H9 (cell line): ENCODE measurements at regions not wholly inside any gene's neighbourhood (a gene's known extent, or its start where the extent isn't known, plus 50 kb on each side); places are given as distances from the start of the nearest gene placed in this dataset.
A peak's percentile ranks its signal among the peaks of the same experiment; 100 is the strongest.

Experiments
- DNase-seq: peaks from one replicate; pipeline ENCODE4 v3.0.0-alpha.2; 2017
- H2AFZ ChIP-seq: one replicate; pipeline ENCODE4 v1.6.1; 2013; ENCODE audit warnings: mild to moderate bottlenecking, low read length, control low read depth, moderate library complexity
- H2AK5ac ChIP-seq: 2 replicates; pipeline ENCODE4 v1.6.1; 2013; ENCODE audit warnings: low read length, control low read depth, mixed read lengths; ENCODE audit not compliant: insufficient read length
- H2BK120ac ChIP-seq: one replicate; pipeline ENCODE4 v1.6.1; 2013; ENCODE audit warnings: low read depth, mild to moderate bottlenecking, low read length, control low read depth, inconsistent platforms; ENCODE audit not compliant: poor library complexity, severe bottlenecking
- H2BK12ac ChIP-seq: 2 replicates; pipeline ENCODE4 v1.6.1; 2013; ENCODE audit warnings: low read length, control low read depth, mixed read lengths, low read depth; ENCODE audit not compliant: insufficient read length
- H2BK15ac ChIP-seq: 2 replicates; pipeline ENCODE4 v1.6.1; 2013; ENCODE audit warnings: low read depth, low read length, control low read depth
- H2BK20ac ChIP-seq: one replicate; pipeline ENCODE4 v1.6.1; 2013; ENCODE audit warnings: low read depth, mild to moderate bottlenecking, low read length, control low read depth, inconsistent platforms; ENCODE audit not compliant: poor library complexity, severe bottlenecking
- H2BK5ac ChIP-seq: 2 replicates; pipeline ENCODE4 v1.6.1; 2013; ENCODE audit warnings: low read length, control low read depth, mixed read lengths; ENCODE audit not compliant: insufficient read length
- H3K14ac ChIP-seq: 2 replicates; pipeline ENCODE4 v1.6.1; 2013; ENCODE audit warnings: low read length, control low read depth; ENCODE audit not compliant: insufficient read depth
- H3K18ac ChIP-seq: 2 replicates; pipeline ENCODE4 v1.6.1; 2013; ENCODE audit warnings: low read depth, mild to moderate bottlenecking, mixed read lengths, low read length, control low read depth; ENCODE audit not compliant: insufficient read length
- H3K23ac ChIP-seq: 2 replicates; pipeline ENCODE4 v1.6.1; 2013; ENCODE audit warnings: low read length, control low read depth, mixed read lengths, low read depth; ENCODE audit not compliant: insufficient read length
- H3K23me2 ChIP-seq: 2 replicates; pipeline ENCODE4 v1.6.1; 2013; ENCODE audit warnings: low read depth, mild to moderate bottlenecking, mixed read lengths, low read length, control low read depth; ENCODE audit not compliant: insufficient read length, poor library complexity, severe bottlenecking
- H3K27ac ChIP-seq: 2 replicates; pipeline ENCODE4 v1.5.1; 2013; ENCODE audit warnings: low read length, control low read depth, mixed read lengths, low read depth; ENCODE audit not compliant: insufficient read length
- H3K27me3 ChIP-seq: 2 replicates; pipeline ENCODE4 v1.6.1; 2013; ENCODE audit warnings: low read length, control low read depth, inconsistent platforms; ENCODE audit not compliant: insufficient read depth
- H3K4ac ChIP-seq: 2 replicates; pipeline ENCODE4 v1.6.1; 2013; ENCODE audit warnings: low read depth, mild to moderate bottlenecking, control low read depth, inconsistent platforms, low read length, moderate library complexity
- H3K4me1 ChIP-seq: 2 replicates; pipeline ENCODE4 v1.6.1; 2013; ENCODE audit warnings: low read length, control low read depth, inconsistent platforms; ENCODE audit not compliant: insufficient read depth
- H3K4me2 ChIP-seq: 2 replicates; pipeline ENCODE4 v1.6.1; 2013; ENCODE audit warnings: low read length, control low read depth, mixed read lengths; ENCODE audit not compliant: insufficient read length, insufficient read depth
- H3K56ac ChIP-seq: 2 replicates; pipeline ENCODE4 v1.6.1; 2013; ENCODE audit warnings: low read depth, mild to moderate bottlenecking, mixed read lengths, low read length, control low read depth; ENCODE audit not compliant: insufficient read length
- H3K79me1 ChIP-seq: 2 replicates; pipeline ENCODE4 v1.6.1; 2013; ENCODE audit warnings: low read depth, mild to moderate bottlenecking, moderate library complexity, low read length, control low read depth, inconsistent platforms; ENCODE audit not compliant: insufficient read depth, poor library complexity, severe bottlenecking
- H3K79me2 ChIP-seq: 2 replicates; pipeline ENCODE4 v1.6.1; 2013; ENCODE audit warnings: low read length, control low read depth, inconsistent platforms; ENCODE audit not compliant: insufficient read depth
- H3K9ac ChIP-seq: 2 replicates; pipeline ENCODE4 v1.6.1; 2013; ENCODE audit warnings: low read length, control low read depth, mixed read lengths; ENCODE audit not compliant: insufficient read length; ENCODE audit errors: extremely low read depth
- H3K9me3 ChIP-seq: one replicate; pipeline ENCODE4 v1.6.1; 2013; ENCODE audit warnings: low read depth, low read length, inconsistent platforms; ENCODE audit not compliant: control insufficient read depth
- H3T11ph ChIP-seq: one replicate; pipeline ENCODE4 v1.6.1; 2013; ENCODE audit warnings: mild to moderate bottlenecking, low read length, control low read depth, inconsistent platforms
- H4K20me1 ChIP-seq: one replicate; pipeline ENCODE4 v1.6.1; 2013; ENCODE audit not compliant: control insufficient read depth, insufficient read length, insufficient read depth
- H4K5ac ChIP-seq: 2 replicates; pipeline ENCODE4 v1.6.1; 2013; ENCODE audit warnings: low read depth, mild to moderate bottlenecking, mixed read lengths, low read length, control low read depth; ENCODE audit not compliant: insufficient read length
- H4K8ac ChIP-seq: replicated peaks from 2 replicates; pipeline ENCODE4 v1.6.1; 2013; ENCODE audit warnings: low read length, control low read depth, mixed read lengths, low read depth; ENCODE audit not compliant: insufficient read length
- H4K91ac ChIP-seq: 2 replicates; pipeline ENCODE4 v1.6.1; 2013; ENCODE audit warnings: low read depth, mild to moderate bottlenecking, moderate library complexity, mixed read lengths, low read length, control low read depth; ENCODE audit not compliant: insufficient read length
- H3K27ac Mint-ChIP-seq, 3 experiments: 2 replicates in 2 of 3; 3 replicates in 1 of 3; pipeline ENCODE4 v1.8.0; 2020 to 2021; ENCODE audit warnings: mixed read lengths in 3 of 3, mild to moderate bottlenecking in 1 of 3, moderate library complexity in 1 of 3
- H3K27me3 Mint-ChIP-seq: 2 replicates; pipeline ENCODE4 v1.8.0; 2021; ENCODE audit warnings: low read depth, mild to moderate bottlenecking, moderate library complexity, mixed read lengths
- H3K36me3 Mint-ChIP-seq, 3 experiments: 2 replicates in 2 of 3; 3 replicates in 1 of 3; pipeline ENCODE4 v1.8.0; 2020 to 2021; ENCODE audit warnings: low read depth in 3 of 3, mixed read lengths in 3 of 3; ENCODE audit not compliant: insufficient read depth in 1 of 3
- H3K4me1 Mint-ChIP-seq, 2 experiments: 2 replicates each; pipeline ENCODE4 v1.8.0; 2020; ENCODE audit warnings: mixed read lengths in 2 of 2
- H3K4me3 Mint-ChIP-seq, 2 experiments: 2 replicates in 1 of 2; 3 replicates in 1 of 2; pipeline ENCODE4 v1.8.0; 2020 to 2021; ENCODE audit warnings: mild to moderate bottlenecking in 2 of 2, mixed read lengths in 2 of 2, moderate library complexity in 1 of 2
- H3K9me3 Mint-ChIP-seq, 2 experiments: 2 replicates in 1 of 2; 3 replicates in 1 of 2; pipeline ENCODE4 v1.8.0; 2020; ENCODE audit warnings: mild to moderate bottlenecking in 2 of 2, mixed read lengths in 2 of 2, moderate library complexity in 1 of 2
- CTCF ChIP-seq: fragments of 200-600 bp; sonication (generic); conservative IDR thresholded peaks from 3 replicates; pipeline ENCODE4 v1.8.0; 2021; ENCODE audit warnings: antibody characterized with exemption, mild to moderate bottlenecking
- WGBS: extraction: QIAGEN DNeasy Blood & Tissue Kit; methylation state at CpG from one replicate; pipeline ENCODE4 v1.1.7; 2013; ENCODE audit warnings: missing lambda C conversion rate, low lambda C conversion rate, mixed read lengths; ENCODE audit not compliant: insufficient read length; ENCODE audit errors: extremely low coverage; 5-methylcytosine and 5-hydroxymethylcytosine counted together

GRCh38 chr1:157311730-157312081, 173.5 kb upstream of the ETV3 start:
- Histone ChIP-seq H3K18ac (no peak overlapping the region), H4K5ac (no peak overlapping the region), H4K91ac (no peak overlapping the region), H4K20me1 (no peaks in the 10 kb centered on the region), H3K4ac (no peak overlapping the region), H2BK15ac (no peak overlapping the region), H3K9ac (no peak overlapping the region), H3K27me3 (no peaks in the 10 kb centered on the region), H3K56ac (no peak overlapping the region), H2BK120ac (no peak overlapping the region), H3K79me2 (no peaks in the 10 kb centered on the region), H3T11ph (no peak overlapping the region), H3K79me1 (no peaks in the 10 kb centered on the region), H3K9me3 (no peaks in the 10 kb centered on the region), H3K23ac (no peak overlapping the region), H3K4me2 (no peak overlapping the region), H2BK20ac (no peak overlapping the region), H2AFZ (no peak overlapping the region), H2BK12ac (no peak overlapping the region), H3K14ac (no peak overlapping the region), H3K4me1 (peaks cover 5% of the 10 kb centered on the region; the same call in 1 of the 2 replicates), H2BK5ac (no peak overlapping the region), H2AK5ac (no peak overlapping the region), H3K23me2 (no peaks in the 10 kb centered on the region), H4K8ac (no peak overlapping the region), H3K27ac (no peak overlapping the region)
- Mint-ChIP-seq H3K9me3 (peaks cover 4 to 8% of the 10 kb centered on the region in 2 experiments; a peak in 3 of 5 replicates), H3K4me3 (no peak overlapping the region), H3K36me3 (peaks cover 0 to 5% (median 0%) of the 10 kb centered on the region in 3 experiments; a peak in 2 of 7 replicates), H3K4me1 (peaks cover 23 to 26% of the 10 kb centered on the region in 2 experiments), H3K27ac (no peak overlapping the region), H3K27me3 (peaks cover 7% of the 10 kb centered on the region)
- no peak for TF ChIP-seq CTCF
- peak; percentile 29 for DNase-seq
- no CpG with 5 or more reads among the region's 5 CpGs for WGBS
